Activated T-cell treated with anti-CD3 and anti-CD28 coated beads, Interleukin-2, amount 50 U/mL, for 72 hours (primary cell): ENCODE measurements at regions not wholly inside any gene's neighbourhood (a gene's known extent, or its start where the extent isn't known, plus 50 kb on each side); places are given as distances from the start of the nearest gene placed in this dataset.

Source experiments
- ATAC-seq, 2 donors: fragments of 150-1000 bp; cut with Tn5 transposase; replicated peaks in 1 of 2; 2 replicates each; pipeline ENCODE4 v1.10.0; 2021; ENCODE audit warnings: moderate library complexity in 2 of 2, mild to moderate bottlenecking in 1 of 2
- DNase-seq, 2 donors: peaks; one replicate each; pipeline ENCODE4 v3.0.0; 2021 to 2022; ENCODE audit warnings: mixed read lengths in 1 of 2
- H3K27ac Mint-ChIP-seq: one replicate; pipeline ENCODE4 v1.8.0; 2022; ENCODE audit warnings: mild to moderate bottlenecking, moderate library complexity, mixed read lengths
- H3K27me3 Mint-ChIP-seq: one replicate; pipeline ENCODE4 v1.8.0; 2022; ENCODE audit warnings: low read depth, mixed read lengths
- H3K36me3 Mint-ChIP-seq, 2 donors: one replicate each; pipeline ENCODE4 v1.8.0; 2022; ENCODE audit warnings: mixed read lengths in 2 of 2, mild to moderate bottlenecking in 1 of 2; ENCODE audit not compliant: insufficient read depth in 2 of 2
- H3K4me1 Mint-ChIP-seq: one replicate; pipeline ENCODE4 v1.8.0; 2022; ENCODE audit warnings: low read depth, mixed read lengths
- H3K4me3 Mint-ChIP-seq, 2 donors: one replicate each; pipeline ENCODE4 v1.8.0; 2022; ENCODE audit warnings: mild to moderate bottlenecking in 2 of 2, mixed read lengths in 2 of 2, moderate library complexity in 2 of 2
- H3K9me3 Mint-ChIP-seq, 2 donors: one replicate each; pipeline ENCODE4 v1.8.0; 2022; ENCODE audit warnings: mixed read lengths in 2 of 2

GRCh38 chr11:80698637-80699036, 1257.8 kb upstream of the TENM4 start:
- H3K9me3 Mint-ChIP-seq: peaks cover 3 to 6% of the 10 kb centered on the region in 2 donors
- H3K4me1 Mint-ChIP-seq: no peaks in the 10 kb centered on the region
- H3K27ac Mint-ChIP-seq: no peak overlapping the region
- no peaks in the 10 kb centered on the region for H3K27me3 Mint-ChIP-seq
- no peak overlapping the region for H3K4me3 Mint-ChIP-seq
- ATAC-seq (no peak), DNase-seq (no peak)
- peaks cover 0 to 1% of the 10 kb centered on the region in 2 donors for H3K36me3 Mint-ChIP-seq

GRCh38 chr11:80694385-80694784, 1253.6 kb upstream of the TENM4 start:
- Mint-ChIP-seq H3K27ac (no peak overlapping the region), H3K4me3 (no peak overlapping the region), H3K27me3 (no peaks in the 10 kb centered on the region), H3K36me3 (peaks cover 0 to 1% of the 10 kb centered on the region in 2 donors), H3K4me1 (no peaks in the 10 kb centered on the region), H3K9me3 (peaks cover 5 to 8% of the 10 kb centered on the region in 2 donors)
- ATAC-seq (no peak), DNase-seq (no peak)

- Mint-ChIP-seq H3K27me3 (no peaks in the 10 kb centered on the region), H3K27ac (no peak overlapping the region), H3K4me1 (no peaks in the 10 kb centered on the region)
Measured at GRCh38 chr11:80687941-80688340, 1247.1 kb upstream of the TENM4 start.

GRCh38 chr11:80686889-80687288, 1246.1 kb upstream of the TENM4 start:
- Mint-ChIP-seq H3K4me3 (no peak overlapping the region), H3K27me3 (no peaks in the 10 kb centered on the region), H3K4me1 (no peaks in the 10 kb centered on the region), H3K9me3 (peaks cover 4 to 9% of the 10 kb centered on the region in 2 donors), H3K36me3 (no peaks in the 10 kb centered on the region), H3K27ac (no peak overlapping the region)
- ATAC-seq (no peak), DNase-seq (no peak)

More at GRCh38 chr11:80687941-80688340, 1247.1 kb upstream of the TENM4 start:
- Mint-ChIP-seq H3K9me3 (peaks cover 4 to 11% of the 10 kb centered on the region in 2 donors), H3K4me3 (no peak overlapping the region), H3K36me3 (no peaks in the 10 kb centered on the region)
- ATAC-seq (no peak), DNase-seq (no peak)

GRCh38 chr11:80673566-80673965, 1232.7 kb upstream of the TENM4 start:
- no peaks in the 10 kb centered on the region for H3K4me1 Mint-ChIP-seq
- DNase-seq (no peak), ATAC-seq (no peak)
- no peak overlapping the region for H3K27ac Mint-ChIP-seq
- no peak overlapping the region for H3K4me3 Mint-ChIP-seq
- H3K27me3 Mint-ChIP-seq: no peaks in the 10 kb centered on the region
- H3K36me3 Mint-ChIP-seq: no peaks in the 10 kb centered on the region
- peaks cover 5 to 9% of the 10 kb centered on the region in 2 donors for H3K9me3 Mint-ChIP-seq

- ATAC-seq (no peak), DNase-seq (no peak)
- Mint-ChIP-seq H3K27ac (no peak overlapping the region), H3K9me3 (peaks cover 6 to 15% of the 10 kb centered on the region in 2 donors), H3K27me3 (no peaks in the 10 kb centered on the region), H3K4me3 (no peak overlapping the region), H3K4me1 (no peaks in the 10 kb centered on the region), H3K36me3 (no peaks in the 10 kb centered on the region)
Measured at GRCh38 chr11:80669620-80670019, 1228.8 kb upstream of the TENM4 start.

- Mint-ChIP-seq H3K4me3 (no peak overlapping the region), H3K36me3 (no peaks in the 10 kb centered on the region), H3K27ac (no peak overlapping the region), H3K4me1 (no peaks in the 10 kb centered on the region), H3K27me3 (no peaks in the 10 kb centered on the region), H3K9me3 (peaks cover 11 to 15% of the 10 kb centered on the region in 2 donors)
- no peak for DNase-seq
- no peak for ATAC-seq
Measured at GRCh38 chr11:80668039-80668438, 1227.2 kb upstream of the TENM4 start.

- no peaks in the 10 kb centered on the region for H3K27me3 Mint-ChIP-seq
- H3K4me3 Mint-ChIP-seq: no peak overlapping the region
- ATAC-seq: no peak
Measured at GRCh38 chr11:80655834-80656233, 1215.0 kb upstream of the TENM4 start.

GRCh38 chr11:80650966-80651365, 1210.1 kb upstream of the TENM4 start:
- H3K4me3 Mint-ChIP-seq: no peak overlapping the region
- no peaks in the 10 kb centered on the region for H3K36me3 Mint-ChIP-seq
- ATAC-seq: no peak
- H3K27me3 Mint-ChIP-seq: no peaks in the 10 kb centered on the region
- no peak for DNase-seq
- H3K9me3 Mint-ChIP-seq: peaks cover 3 to 9% of the 10 kb centered on the region in 2 donors
- no peak overlapping the region for H3K27ac Mint-ChIP-seq
- no peaks in the 10 kb centered on the region for H3K4me1 Mint-ChIP-seq

More at GRCh38 chr11:80655834-80656233, 1215.0 kb upstream of the TENM4 start:
- DNase-seq: no peak
- Mint-ChIP-seq H3K9me3 (peaks cover 0 to 10% of the 10 kb centered on the region in 2 donors), H3K36me3 (no peaks in the 10 kb centered on the region), H3K4me1 (no peaks in the 10 kb centered on the region), H3K27ac (no peak overlapping the region)

- DNase-seq (no peak), ATAC-seq (no peak)
- Mint-ChIP-seq H3K4me1 (no peaks in the 10 kb centered on the region), H3K36me3 (no peaks in the 10 kb centered on the region), H3K27me3 (no peaks in the 10 kb centered on the region), H3K9me3 (peaks cover 9 to 13% of the 10 kb centered on the region in 2 donors), H3K27ac (no peak overlapping the region), H3K4me3 (no peak overlapping the region)
Measured at GRCh38 chr11:80649186-80649585, 1208.4 kb upstream of the TENM4 start.

- H3K27me3 Mint-ChIP-seq: no peaks in the 10 kb centered on the region
- DNase-seq (no peak), ATAC-seq (no peak)
- peaks cover 0 to 1% of the 10 kb centered on the region in 2 donors for H3K36me3 Mint-ChIP-seq
- no peak overlapping the region for H3K27ac Mint-ChIP-seq
- H3K4me1 Mint-ChIP-seq: no peaks in the 10 kb centered on the region
- H3K9me3 Mint-ChIP-seq: peaks cover 6 to 11% of the 10 kb centered on the region in 2 donors
- no peak overlapping the region for H3K4me3 Mint-ChIP-seq
Measured at GRCh38 chr11:80638296-80638695, 1197.5 kb upstream of the TENM4 start.

GRCh38 chr11:80637571-80637970, 1196.7 kb upstream of the TENM4 start:
- peaks cover 0 to 1% of the 10 kb centered on the region in 2 donors for H3K36me3 Mint-ChIP-seq
- peaks cover 6 to 11% of the 10 kb centered on the region in 2 donors for H3K9me3 Mint-ChIP-seq
- no peak overlapping the region for H3K27ac Mint-ChIP-seq
- no peaks in the 10 kb centered on the region for H3K4me1 Mint-ChIP-seq
- H3K27me3 Mint-ChIP-seq: no peaks in the 10 kb centered on the region
- DNase-seq (no peak), ATAC-seq (no peak)
- H3K4me3 Mint-ChIP-seq: no peak overlapping the region

- ATAC-seq: no peak
- H3K9me3 Mint-ChIP-seq: peaks cover 6 to 11% of the 10 kb centered on the region in 2 donors
- no peak for DNase-seq
- H3K27me3 Mint-ChIP-seq: no peaks in the 10 kb centered on the region
- H3K27ac Mint-ChIP-seq: no peak overlapping the region
- H3K36me3 Mint-ChIP-seq: no peaks in the 10 kb centered on the region
- H3K4me1 Mint-ChIP-seq: no peaks in the 10 kb centered on the region
- H3K4me3 Mint-ChIP-seq: no peak overlapping the region
Measured at GRCh38 chr11:80636999-80637398, 1196.2 kb upstream of the TENM4 start.

- no peak for DNase-seq
- ATAC-seq: no peak
- no peaks in the 10 kb centered on the region for H3K36me3 Mint-ChIP-seq
- no peak overlapping the region for H3K27ac Mint-ChIP-seq
- H3K4me1 Mint-ChIP-seq: no peaks in the 10 kb centered on the region
- no peaks in the 10 kb centered on the region for H3K27me3 Mint-ChIP-seq
- H3K4me3 Mint-ChIP-seq: no peak overlapping the region
- peaks cover 6 to 9% of the 10 kb centered on the region in 2 donors for H3K9me3 Mint-ChIP-seq
Measured at GRCh38 chr11:80635178-80635577, 1194.3 kb upstream of the TENM4 start.
